ENCODE measurements at regions not wholly inside any gene's neighbourhood (a gene's known extent, or its start where the extent isn't known, plus 50 kb on each side); places are given as distances from the start of the nearest gene placed in this dataset.

DNA sequence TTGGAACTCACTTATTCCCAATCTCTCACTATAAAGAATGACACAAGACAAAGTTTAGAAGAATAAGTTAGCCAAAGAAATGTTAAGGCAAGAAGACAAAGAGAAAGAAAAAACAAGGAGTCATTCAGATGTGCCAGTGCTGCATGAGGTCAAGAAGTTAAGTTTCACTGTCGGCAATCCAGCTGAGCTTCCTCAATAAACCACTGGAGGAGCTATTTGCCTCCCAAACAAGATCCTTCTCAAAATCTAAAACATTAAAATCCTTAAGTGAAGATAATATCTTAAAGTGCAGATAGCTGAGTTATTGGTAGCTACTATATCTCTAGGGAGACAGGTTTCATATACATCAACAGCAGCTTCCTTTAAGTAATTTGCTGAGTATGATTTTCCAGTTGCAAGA, 512.3 kb downstream of the HDGFL1 start:
- H3K27ac ChIP-seq: no peak overlapping the region
- no peak for DNase-seq (ENCODE audit: low read depth, low spot score)

DNA sequence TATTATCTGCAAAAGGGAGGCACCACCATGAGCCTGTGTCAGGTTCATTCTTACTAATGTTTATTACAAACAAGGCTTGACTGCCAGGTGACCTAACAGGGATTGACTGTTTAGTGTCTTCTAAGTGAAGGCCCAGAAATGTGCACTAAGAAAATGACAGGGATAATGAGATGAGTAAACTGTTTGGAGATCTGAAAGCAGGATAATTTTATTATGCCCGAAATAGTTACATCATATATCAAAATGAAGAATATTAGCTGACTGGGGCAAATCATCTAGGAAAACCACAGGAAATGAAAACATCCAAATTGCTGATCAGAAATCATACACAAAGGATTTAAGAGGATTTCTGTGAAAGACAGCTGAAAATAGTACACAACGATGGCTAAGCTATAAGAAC, 516.7 kb downstream of the HDGFL1 start:
- no peak overlapping the region for H3K27ac ChIP-seq
- DNase-seq (ENCODE audit: low read depth, low spot score): no peak

DNA sequence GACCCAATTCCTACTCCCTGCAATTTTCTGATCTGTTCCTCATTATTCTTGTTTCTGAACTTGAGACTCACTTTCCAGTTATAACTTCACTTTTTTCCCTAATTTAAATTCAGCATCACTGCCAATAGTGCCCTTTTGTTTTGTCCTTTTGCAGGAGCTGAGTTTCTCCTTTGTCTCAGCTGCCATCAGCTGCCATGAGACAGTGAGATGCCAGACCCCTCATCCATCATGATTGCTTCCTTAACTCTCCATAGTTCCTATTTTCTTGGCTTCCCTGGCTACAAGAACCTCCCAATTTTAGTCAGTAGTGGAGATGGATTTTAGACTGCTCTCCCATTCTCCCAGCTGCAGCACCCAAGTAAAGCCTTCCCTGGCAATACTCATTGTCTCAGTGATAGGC, 518.1 kb downstream of the HDGFL1 start:
- no peak overlapping the region for H3K27ac ChIP-seq

DNA sequence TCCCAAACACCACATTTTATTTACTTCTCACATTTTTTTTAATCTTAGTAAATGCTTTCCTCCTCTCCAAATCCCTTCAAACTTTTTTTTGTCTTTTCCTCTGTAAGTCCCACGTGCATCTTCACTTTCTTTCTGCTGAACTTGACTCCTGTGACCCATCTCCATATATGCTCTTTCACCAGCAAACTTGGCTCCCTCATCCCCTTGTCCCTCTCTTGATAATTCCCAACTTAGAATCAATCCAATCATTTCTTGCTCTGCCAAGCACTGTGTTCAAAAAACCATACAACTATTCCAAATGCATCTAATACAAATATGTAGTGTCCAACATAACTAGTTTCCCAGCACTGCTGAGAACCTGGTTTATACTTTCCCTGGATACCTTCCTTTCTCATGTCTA, 519.4 kb downstream of the HDGFL1 start:
- no peak for DNase-seq (ENCODE audit: low read depth, low spot score)
- no peak overlapping the region for H3K27ac ChIP-seq

More for the DNA sequence above, 518.1 kb downstream of the HDGFL1 start:
- no peak for DNase-seq (ENCODE audit: low read depth, low spot score)

DNA sequence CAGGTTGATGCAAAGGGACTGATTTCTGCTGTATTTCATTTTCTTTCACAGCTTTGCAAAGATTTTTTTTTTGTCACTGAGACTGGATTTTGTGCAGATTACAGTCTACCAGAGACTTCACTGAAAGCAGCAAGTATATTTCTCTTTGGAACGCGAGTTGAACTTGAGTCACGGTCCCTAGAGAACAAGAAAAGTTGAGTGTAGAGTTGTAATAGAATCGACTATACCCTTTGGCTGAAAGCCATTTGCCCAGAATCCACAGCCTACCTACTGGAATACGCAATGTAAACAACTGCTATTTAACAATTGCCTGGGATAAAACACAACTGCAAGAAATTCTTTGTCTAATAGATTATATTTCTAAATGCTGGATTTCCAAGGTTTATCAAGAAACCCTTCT, 520.6 kb downstream of the HDGFL1 start:
- no peak for DNase-seq (ENCODE audit: low read depth, low spot score)
- H3K27ac ChIP-seq: no peak overlapping the region

DNA sequence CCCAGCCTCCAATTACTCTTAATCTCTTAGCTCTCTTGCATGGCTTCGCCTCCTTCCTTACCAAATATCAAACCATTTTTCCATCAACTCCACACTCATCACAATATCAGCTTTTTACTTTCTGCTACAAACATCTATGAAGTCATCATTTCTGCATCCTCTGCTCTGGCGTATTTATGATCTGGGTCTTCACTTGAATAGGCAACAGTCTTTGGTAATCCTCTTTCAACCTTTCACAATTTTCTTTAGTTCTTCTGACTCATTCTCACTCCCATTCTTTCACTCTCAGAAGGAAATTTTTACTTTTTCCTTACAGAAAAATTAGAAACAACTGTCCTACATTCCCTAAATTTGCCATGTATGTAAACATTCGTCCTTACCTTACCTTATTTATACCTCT, 522.4 kb downstream of the HDGFL1 start:
- no peak for DNase-seq (ENCODE audit: low read depth, low spot score)
- H3K27ac ChIP-seq: no peak overlapping the region

DNA sequence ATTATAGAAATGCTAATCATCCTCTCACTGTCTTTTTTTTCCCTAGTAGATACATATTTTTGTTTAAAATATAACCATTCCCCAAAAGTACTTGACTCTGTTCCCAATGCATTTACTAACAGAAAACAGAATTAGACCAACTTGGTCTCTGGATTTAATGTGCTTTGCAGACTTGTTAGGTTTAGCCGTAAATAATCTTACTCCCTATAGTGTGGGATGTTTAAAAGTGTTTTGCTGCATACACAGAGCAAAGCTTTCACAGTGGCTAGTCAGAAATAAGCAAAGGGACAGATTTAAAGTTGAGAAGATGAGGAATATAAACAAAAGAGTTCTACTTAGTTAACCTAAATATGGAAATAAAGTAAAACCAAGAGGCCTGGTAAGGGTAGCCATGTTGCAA, 527.5 kb downstream of the HDGFL1 start:
- no peak for DNase-seq (ENCODE audit: low read depth, low spot score)
- no peak overlapping the region for H3K27ac ChIP-seq

DNA sequence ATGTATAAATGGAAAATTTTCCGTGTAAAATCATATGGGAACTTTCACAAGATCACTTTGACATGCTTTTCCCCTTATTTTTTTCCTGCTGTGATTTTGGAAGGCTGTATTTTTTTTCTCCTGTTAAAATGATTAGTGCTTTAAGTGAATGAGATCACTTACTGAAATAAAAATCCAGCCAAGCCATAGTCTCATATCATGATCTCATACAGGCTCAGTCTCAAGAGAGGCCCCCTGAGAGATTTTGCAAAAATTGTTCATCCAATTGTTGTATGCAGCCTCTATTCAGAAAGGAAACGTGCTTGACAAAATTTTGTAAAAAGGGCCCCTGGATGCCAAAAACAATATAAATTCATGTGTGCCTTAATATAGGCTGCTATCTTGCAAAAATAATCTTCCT, 528.2 kb downstream of the HDGFL1 start:
- H3K27ac ChIP-seq: no peak overlapping the region
- DNase-seq (ENCODE audit: low read depth, low spot score): no peak

DNA sequence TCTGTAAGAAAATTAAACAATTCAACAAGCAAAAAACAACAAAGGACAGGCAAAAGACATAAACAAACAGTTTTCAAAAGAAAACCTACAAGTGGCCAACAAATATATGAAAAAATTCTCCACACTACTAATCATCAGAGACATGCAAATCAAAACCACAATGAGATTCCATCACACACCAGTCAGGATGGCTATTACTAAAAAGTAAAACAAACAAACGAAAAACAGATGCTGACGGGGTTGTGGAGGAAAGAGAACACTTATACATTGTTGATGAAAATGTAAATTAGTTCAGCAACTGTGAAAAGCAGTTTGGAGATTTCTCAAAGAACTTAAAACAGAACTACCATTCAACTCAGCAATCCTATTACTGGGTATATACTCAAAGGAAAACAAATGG, 537.6 kb downstream of the HDGFL1 start:
- no peak for DNase-seq (ENCODE audit: low read depth, low spot score)
- no peak overlapping the region for H3K27ac ChIP-seq

DNA sequence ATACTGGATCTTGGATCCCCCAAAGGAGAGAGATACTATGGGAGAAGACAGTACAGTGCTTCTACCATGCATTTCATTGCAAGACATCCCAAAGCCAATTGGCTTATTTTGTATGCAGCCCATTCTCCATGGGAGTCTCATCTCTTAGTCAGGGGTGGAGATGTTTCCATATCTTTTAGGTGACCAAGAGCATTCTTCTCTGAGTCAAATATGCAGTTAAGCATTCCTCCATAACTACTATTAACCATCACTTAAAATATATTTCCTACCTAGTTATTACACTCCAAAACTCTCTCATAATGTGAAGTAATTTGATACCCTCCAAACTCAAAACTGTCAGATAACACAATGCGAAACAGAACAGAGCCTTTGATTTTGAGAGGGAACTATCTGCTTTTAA, 542.6 kb downstream of the HDGFL1 start:
- DNase-seq (ENCODE audit: low read depth, low spot score): no peak
- no peak overlapping the region for H3K27ac ChIP-seq

DNA sequence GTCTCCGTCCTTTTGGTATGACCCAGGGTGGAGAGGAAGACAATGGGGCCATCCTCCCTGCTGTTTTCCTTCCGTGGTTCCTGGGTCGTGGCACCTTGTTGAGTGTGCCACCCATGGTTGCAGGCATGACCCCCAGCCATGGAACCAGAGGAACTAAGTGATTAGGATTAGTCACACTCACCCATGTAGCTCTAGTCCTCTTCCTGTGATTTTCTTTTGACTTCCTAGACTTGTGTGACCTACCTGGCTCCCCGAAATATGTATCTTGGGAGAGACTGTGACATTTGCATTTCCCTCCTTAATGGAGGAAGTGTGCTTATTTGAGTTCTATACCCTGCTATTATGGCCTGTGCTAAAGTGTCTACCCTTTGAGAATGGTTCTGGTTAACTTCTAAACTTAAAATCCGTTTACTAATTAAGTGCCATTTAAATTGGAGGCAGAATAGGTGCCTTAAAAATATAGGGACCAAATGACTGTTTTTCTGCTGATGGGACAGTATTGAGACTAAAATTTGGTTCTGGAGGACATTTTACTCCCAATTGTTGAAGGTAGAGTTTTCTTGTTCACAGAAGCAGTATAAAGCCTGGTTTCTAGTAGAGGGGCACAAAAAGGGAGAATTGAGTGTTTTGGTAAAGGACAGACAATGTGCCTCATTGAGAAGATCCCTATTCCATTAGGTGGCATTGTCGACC, 545.6 kb downstream of the HDGFL1 start:
- H3K27ac ChIP-seq: no peak overlapping the region
- DNase-seq (ENCODE audit: low read depth, low spot score): no peak

DNA sequence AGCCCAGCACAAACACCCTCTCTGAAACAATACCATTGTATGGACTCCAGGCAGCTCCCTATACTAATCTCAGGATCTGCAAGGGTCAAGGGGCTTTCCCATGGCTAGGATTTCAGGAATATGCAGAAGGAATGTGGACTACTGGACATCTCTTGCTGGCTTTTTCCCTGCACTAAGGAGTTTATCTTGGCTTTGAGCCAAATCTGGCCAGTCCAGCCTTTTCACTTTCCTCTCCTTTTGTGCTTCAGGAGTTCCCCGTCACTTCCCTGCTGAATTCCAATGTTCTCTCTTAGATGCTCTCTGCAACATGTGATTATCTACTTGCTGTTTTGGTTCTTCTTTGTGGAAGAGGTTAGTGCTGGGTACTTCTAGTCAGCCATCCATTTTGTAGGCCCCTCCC, 568.2 kb downstream of the HDGFL1 start:
- DNase-seq (ENCODE audit: low read depth, low spot score): no peak
- H3K27ac ChIP-seq: no peak overlapping the region

DNA sequence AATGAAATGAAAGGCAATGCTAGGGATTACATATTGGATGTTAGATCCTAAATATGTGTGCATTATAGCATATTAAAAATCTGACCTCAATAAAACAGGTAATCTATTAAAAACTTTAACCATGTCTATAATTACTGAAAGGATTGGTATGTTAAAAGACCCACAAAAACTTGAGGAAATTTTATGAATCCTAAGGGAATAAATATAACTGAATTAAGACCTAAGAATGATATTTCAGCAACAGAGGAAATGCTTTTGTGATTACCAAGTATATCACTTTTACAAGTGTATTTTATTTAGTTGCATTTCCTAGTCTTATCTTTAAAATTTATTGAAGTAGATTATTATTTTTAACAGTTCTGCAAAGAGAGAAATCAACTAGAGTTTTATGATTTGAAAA, 571.5 kb downstream of the HDGFL1 start:
- no peak for DNase-seq (ENCODE audit: low read depth, low spot score)
- no peak overlapping the region for H3K27ac ChIP-seq

DNA sequence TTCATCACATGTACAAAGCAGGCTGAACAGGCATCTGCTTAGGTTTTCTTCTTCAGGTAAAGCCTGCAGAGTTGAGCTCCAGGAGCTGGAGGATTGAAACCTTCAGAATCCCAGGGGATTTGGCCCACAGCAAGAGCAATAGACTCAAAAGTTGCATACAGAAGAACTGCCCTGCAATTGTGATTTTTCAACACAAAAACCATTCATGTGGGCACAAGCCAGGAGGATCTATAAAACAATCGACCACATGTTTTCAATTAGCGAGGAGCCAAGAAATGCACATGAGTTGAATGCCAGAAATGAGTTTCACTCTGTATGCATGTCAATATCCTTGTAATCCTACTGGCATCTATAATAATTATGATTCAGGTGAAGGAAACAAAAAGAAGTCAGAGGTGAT, 576.4 kb downstream of the HDGFL1 start:
- DNase-seq (ENCODE audit: low read depth, low spot score): no peak
- H3K27ac ChIP-seq: no peak overlapping the region

DNA sequence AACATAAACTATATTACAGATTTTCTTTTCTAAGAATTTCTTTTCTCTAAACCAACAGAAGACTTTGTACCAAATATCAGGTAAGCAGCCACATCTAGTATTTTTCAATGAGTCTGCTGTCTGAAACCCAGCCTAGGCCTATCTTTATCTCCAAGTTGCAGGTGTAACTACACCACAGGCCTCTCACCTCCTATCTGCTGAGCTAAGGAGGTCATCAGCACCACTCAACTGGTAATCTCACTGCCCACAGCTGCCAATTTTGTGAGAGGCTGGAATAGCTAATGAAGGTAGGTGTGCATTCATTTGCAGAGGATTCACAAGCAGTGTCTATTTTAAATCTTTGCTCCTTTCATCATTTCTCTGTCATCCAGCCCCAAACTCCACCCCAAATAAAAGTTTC, 584.8 kb downstream of the HDGFL1 start:
- no peak overlapping the region for H3K27ac ChIP-seq
- DNase-seq (ENCODE audit: low read depth, low spot score): no peak

DNA sequence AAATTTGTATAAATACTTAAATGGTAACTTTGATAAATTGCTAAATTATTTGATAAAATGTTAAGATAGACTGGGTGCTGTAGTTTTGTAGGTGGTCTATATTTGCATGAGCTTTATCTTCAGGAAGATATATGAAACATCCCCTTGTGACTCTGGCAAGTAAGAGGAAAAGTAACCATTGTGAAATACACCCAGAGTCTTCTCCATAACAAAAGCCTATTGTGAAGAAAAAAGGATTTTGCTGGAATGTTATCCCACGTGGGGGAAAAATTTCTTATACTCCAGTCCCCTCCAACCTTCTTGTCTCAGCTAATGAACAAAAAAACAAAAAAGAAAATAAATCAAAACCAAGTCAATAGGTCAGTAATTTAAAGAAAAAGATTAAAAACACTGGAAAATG, 600.7 kb downstream of the HDGFL1 start:
- no peak for DNase-seq (ENCODE audit: low read depth, low spot score)
- no peak overlapping the region for H3K27ac ChIP-seq

DNA sequence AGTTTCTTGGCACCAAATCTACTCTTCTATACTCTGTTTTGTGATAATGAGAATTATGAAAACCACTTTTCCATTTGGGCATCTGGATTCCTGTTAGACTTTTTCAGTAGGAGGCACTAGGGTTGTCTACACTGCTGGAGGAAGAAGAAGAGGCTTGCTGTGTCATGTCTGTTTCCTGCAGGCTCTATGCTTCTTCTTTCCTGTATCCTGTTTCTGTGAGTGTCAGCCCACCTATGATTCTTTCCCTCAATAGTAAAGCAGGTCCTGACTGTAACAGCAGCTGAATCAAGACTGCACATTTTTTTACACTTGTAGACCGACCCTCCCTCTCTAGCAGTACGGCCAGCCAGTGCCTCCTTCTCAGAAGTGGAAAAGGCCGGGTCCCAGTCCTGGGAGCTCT, 603.9 kb downstream of the HDGFL1 start:
- peak; percentile 8 for DNase-seq (ENCODE audit: low read depth, low spot score)
- H3K27ac ChIP-seq: peak overlapping the region; percentile 65

DNA sequence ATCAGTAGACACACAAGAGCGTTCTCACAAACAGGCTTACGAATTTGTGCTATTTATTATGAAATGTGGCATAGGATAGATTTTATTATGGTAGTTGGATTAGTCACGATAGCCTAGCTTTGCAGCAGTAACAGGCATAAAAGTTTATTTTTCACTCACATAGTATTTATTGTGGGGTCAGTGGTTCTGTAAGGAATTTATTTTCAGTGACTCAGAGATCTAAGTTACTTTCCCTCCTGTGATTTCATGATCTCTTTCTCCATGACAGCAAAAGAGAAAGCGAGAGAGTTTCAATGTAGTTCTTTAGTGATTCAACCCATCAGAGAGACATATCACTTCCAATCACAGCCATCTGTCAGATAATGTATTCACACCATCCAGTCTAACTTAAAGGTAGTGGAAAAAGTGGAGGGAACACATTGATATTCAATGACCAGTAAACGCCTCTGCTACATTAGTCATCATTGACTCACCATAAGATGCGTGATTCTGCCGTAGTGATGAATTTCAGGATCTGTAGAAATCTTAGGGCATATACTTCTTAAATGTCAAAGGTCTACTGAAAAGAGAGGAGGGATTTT, 605.5 kb downstream of the HDGFL1 start:
- peak overlapping the region; percentile 65 for H3K27ac ChIP-seq
- DNase-seq (ENCODE audit: low read depth, low spot score): peak; percentile 76

DNA sequence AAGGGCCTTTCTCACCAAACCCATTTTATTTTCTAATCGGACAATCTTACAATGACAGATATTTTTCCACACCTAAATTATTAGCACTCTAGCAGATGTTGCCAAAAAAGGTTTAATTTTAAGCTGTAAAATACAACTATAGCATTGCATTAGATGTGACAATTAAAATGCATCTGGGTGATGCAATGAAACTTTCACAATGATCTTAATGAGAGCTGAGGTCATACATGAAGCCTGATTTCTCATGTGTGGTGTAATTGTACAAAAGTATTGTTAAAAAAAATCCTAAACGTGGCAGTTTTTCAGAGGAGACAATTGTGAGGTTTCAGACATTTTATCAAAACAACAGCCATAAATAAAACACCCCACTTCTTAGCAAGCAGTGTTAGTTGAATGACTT, 606.0 kb downstream of the HDGFL1 start:
- H3K27ac ChIP-seq: peak overlapping the region; percentile 65
- no peak for DNase-seq (ENCODE audit: low read depth, low spot score)

DNA sequence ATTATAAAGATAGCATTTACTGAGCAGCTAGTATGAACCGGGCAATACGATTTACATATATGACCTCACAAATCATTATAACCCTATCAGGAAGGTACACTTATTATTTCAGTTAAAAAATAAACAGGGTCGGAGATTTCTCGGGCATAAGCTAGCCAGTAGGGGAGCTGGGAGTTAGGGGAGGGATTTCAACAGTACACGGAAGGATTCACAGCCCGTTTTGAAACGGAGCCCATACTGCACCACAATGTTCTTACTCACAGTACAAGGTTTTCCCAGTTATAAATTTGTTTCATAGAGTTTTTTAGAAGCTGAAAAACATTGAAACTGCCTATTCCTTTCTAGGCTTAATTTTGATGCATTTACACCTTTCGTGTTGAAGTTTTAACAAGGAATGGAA, 607.1 kb downstream of the HDGFL1 start:
- DNase-seq (ENCODE audit: low read depth, low spot score): no peak
- H3K27ac ChIP-seq: no peak overlapping the region

DNA sequence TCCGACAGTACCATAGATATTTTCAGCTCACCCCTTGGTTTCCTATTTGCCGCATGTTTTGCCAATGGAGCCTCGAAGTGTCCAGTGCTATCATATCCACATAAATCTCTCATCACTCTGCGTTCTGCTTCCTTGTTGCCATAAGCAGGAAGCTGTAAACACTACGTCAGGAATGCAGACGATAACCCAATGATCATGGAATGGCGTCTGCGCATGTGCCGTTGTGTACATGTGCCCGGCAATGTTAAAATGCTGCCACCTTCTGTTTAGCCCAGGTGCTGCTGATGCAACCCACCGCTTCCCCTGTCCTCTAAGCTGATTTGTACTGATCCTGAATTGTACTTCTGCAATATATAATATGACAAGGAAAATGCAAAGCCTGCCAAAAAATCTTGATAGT, 607.5 kb downstream of the HDGFL1 start:
- H3K27ac ChIP-seq: no peak overlapping the region
- DNase-seq (ENCODE audit: low read depth, low spot score): no peak

DNA sequence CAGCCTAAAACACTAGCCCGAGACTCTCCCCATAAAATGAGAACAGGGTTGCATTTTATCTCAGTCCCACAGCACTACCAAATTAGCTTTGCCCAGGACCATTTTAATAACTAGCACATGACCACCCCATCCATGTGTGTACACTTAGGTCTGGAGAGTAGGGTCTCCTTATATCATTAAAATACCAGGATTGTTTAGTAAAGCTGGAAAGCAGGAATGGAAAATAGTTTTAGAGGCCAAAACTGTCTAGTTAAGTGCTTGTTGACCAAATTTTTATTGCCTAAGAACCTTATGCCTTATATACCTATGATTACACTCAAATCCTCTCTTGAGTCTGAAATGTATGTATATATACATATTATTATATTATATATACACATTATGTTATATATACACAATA, 608.4 kb downstream of the HDGFL1 start:
- no peak for DNase-seq (ENCODE audit: low read depth, low spot score)
- no peak overlapping the region for H3K27ac ChIP-seq

Data from epithelial cell of prostate (primary cell).